ENCODE measurements at regions not wholly inside any gene's neighbourhood (a gene's known extent, or its start where the extent isn't known, plus 50 kb on each side); places are given as distances from the start of the nearest gene placed in this dataset.

GRCh38 chr5:145393426-145393825 lies 441.7 kb downstream of the PRELID2 start:
- TF ChIP-seq CTCF (IDR thresholded peaks at IDR 0.05): no peak
- no peak for TF ChIP-seq POLR2A (IDR thresholded peaks at IDR 0.05)
